ENCODE measurements at regions not wholly inside any gene's neighbourhood (a gene's known extent, or its start where the extent isn't known, plus 50 kb on each side); places are given as distances from the start of the nearest gene placed in this dataset.

GRCh38 chr10:124151466-124152095 lies 58.2 kb upstream of the CHST15 start:
- TF ChIP-seq CTCF (IDR thresholded peaks at IDR 0.05) (no peak), POLR2A (IDR thresholded peaks at IDR 0.05) (no peak)
